ENCODE measurements at regions not wholly inside any gene's neighbourhood (a gene's known extent, or its start where the extent isn't known, plus 50 kb on each side); places are given as distances from the start of the nearest gene placed in this dataset.
"Not testable (repeated sequence)": the region's sequence is repeated elsewhere in the genome, so short reads cannot be mapped to it uniquely, and the experiment has no call there.

GRCh38 chr6:868201-868600 lies 175.3 kb upstream of the EXOC2 start:
- no peak for DNase-seq (ENCODE audit: low read depth)
- no peak overlapping the region for H3K4me3 ChIP-seq (ENCODE audit: low read depth, low read length)
- no peak for TF ChIP-seq CTCF (conservative IDR thresholded peaks at IDR 0.05; ENCODE audit: low read depth, low read length)

GRCh38 chr6:867378-867777 lies 174.4 kb upstream of the EXOC2 start:
- no peak for DNase-seq (ENCODE audit: low read depth)
- TF ChIP-seq CTCF (conservative IDR thresholded peaks at IDR 0.05; ENCODE audit: low read depth, low read length), result no peak
- no peak overlapping the region for H3K4me3 ChIP-seq (ENCODE audit: low read depth, low read length)

- H3K4me3 ChIP-seq (ENCODE audit: low read depth, low read length), result no peak overlapping the region
- TF ChIP-seq CTCF (conservative IDR thresholded peaks at IDR 0.05; ENCODE audit: low read depth, low read length), result no peak
- no peak for DNase-seq (ENCODE audit: low read depth)
Observed at GRCh38 chr6:866316-866715, 173.4 kb upstream of the EXOC2 start.

- no peak overlapping the region for H3K4me3 ChIP-seq (ENCODE audit: low read depth, low read length)
- no peak for DNase-seq (ENCODE audit: low read depth)
- TF ChIP-seq CTCF (conservative IDR thresholded peaks at IDR 0.05; ENCODE audit: low read depth, low read length), result no peak
Observed at GRCh38 chr6:865846-866245, 172.9 kb upstream of the EXOC2 start.

- H3K4me3 ChIP-seq (ENCODE audit: low read depth, low read length), result no peak overlapping the region
- no peak for TF ChIP-seq CTCF (conservative IDR thresholded peaks at IDR 0.05; ENCODE audit: low read depth, low read length)
- no peak for DNase-seq (ENCODE audit: low read depth)
Observed at GRCh38 chr6:863831-864230, 170.9 kb upstream of the EXOC2 start.

GRCh38 chr6:863127-863526 lies 170.2 kb upstream of the EXOC2 start:
- H3K4me3 ChIP-seq (ENCODE audit: low read depth, low read length); DNase-seq (ENCODE audit: low read depth): not testable (repeated sequence)

- no peak overlapping the region for H3K4me3 ChIP-seq (ENCODE audit: low read depth, low read length)
- DNase-seq (ENCODE audit: low read depth), result no peak
- TF ChIP-seq CTCF (conservative IDR thresholded peaks at IDR 0.05; ENCODE audit: low read depth, low read length), result no peak
Observed at GRCh38 chr6:859936-860335, 167.0 kb upstream of the EXOC2 start.
